GM21723 (cell line): ENCODE measurements at regions not wholly inside any gene's neighbourhood (a gene's known extent, or its start where the extent isn't known, plus 50 kb on each side); places are given as distances from the start of the nearest gene placed in this dataset.

Experiments used
- ATAC-seq: cut with Tn5 transposase; IDR thresholded peaks from one replicate; pipeline ENCODE4 v1.9.1; 2021; ENCODE audit warnings: mild to moderate bottlenecking, moderate library complexity; ENCODE audit not compliant: unreplicated experiment

- ATAC-seq, result no peak
Observed at GRCh38 chr4:176441594-176441993, 121.8 kb downstream of the SPCS3 start.

- no peak for ATAC-seq
Observed at GRCh38 chr4:176443117-176443516, 123.4 kb downstream of the SPCS3 start.

- no peak for ATAC-seq
Observed at GRCh38 chr4:176443646-176444409, 124.1 kb downstream of the SPCS3 start.

- ATAC-seq, result no peak
Observed at GRCh38 chr4:176444741-176445140, 125.0 kb downstream of the SPCS3 start.

GRCh38 chr4:176448761-176449160 lies 129.0 kb downstream of the SPCS3 start:
- ATAC-seq, result no peak

GRCh38 chr4:176451443-176451842 lies 131.7 kb downstream of the SPCS3 start:
- ATAC-seq, result no peak

- ATAC-seq, result no peak
Observed at GRCh38 chr4:176453079-176453478, 133.3 kb downstream of the SPCS3 start.

GRCh38 chr4:176453658-176454057 lies 133.9 kb downstream of the SPCS3 start:
- ATAC-seq, result no peak

- ATAC-seq, result peak; percentile 100
Observed at GRCh38 chr4:176464748-176465147, 145.0 kb downstream of the SPCS3 start.

GRCh38 chr4:176467001-176467400 lies 147.2 kb downstream of the SPCS3 start:
- ATAC-seq, result no peak

- no peak for ATAC-seq
Observed at GRCh38 chr4:176469546-176469945, 149.8 kb downstream of the SPCS3 start.

GRCh38 chr4:176470671-176471070 lies 150.9 kb downstream of the SPCS3 start:
- no peak for ATAC-seq

GRCh38 chr4:176475067-176475466 lies 155.3 kb downstream of the SPCS3 start:
- no peak for ATAC-seq

- no peak for ATAC-seq
Observed at GRCh38 chr4:176478076-176478475, 158.3 kb downstream of the SPCS3 start.

- ATAC-seq, result peak; percentile 61
Observed at GRCh38 chr4:176479767-176480166, 160.0 kb downstream of the SPCS3 start.

- ATAC-seq, result no peak
Observed at GRCh38 chr4:176482972-176483371, 163.2 kb downstream of the SPCS3 start.

GRCh38 chr4:176484301-176484984 lies 164.7 kb downstream of the SPCS3 start:
- ATAC-seq, result no peak

GRCh38 chr4:176489001-176489400 lies 169.2 kb downstream of the SPCS3 start:
- no peak for ATAC-seq

- ATAC-seq, result peak; percentile 100
Observed at GRCh38 chr4:176492646-176493302, 173.0 kb downstream of the SPCS3 start.

- no peak for ATAC-seq
Observed at GRCh38 chr4:176498617-176499256, 179.0 kb downstream of the SPCS3 start.

- no peak for ATAC-seq
Observed at GRCh38 chr4:176499518-176499917, 179.8 kb downstream of the SPCS3 start.
